SH-SY5Y (cell line): ENCODE measurements at regions not wholly inside any gene's neighbourhood (a gene's known extent, or its start where the extent isn't known, plus 50 kb on each side); places are given as distances from the start of the nearest gene placed in this dataset.
A peak's percentile ranks its signal among the peaks of the same experiment; 100 is the strongest.

Source experiments
- GATA2 ChIP-seq: IDR thresholded peaks from 2 replicates; pipeline ENCODE4 v1.6.1; 2011; ENCODE audit warnings: mild to moderate bottlenecking, low read depth, low read length
- GATA3 ChIP-seq: IDR thresholded peaks from 2 replicates; pipeline ENCODE4 v1.6.1; 2011; ENCODE audit warnings: low read depth, mild to moderate bottlenecking, low read length, moderate library complexity

DNA sequence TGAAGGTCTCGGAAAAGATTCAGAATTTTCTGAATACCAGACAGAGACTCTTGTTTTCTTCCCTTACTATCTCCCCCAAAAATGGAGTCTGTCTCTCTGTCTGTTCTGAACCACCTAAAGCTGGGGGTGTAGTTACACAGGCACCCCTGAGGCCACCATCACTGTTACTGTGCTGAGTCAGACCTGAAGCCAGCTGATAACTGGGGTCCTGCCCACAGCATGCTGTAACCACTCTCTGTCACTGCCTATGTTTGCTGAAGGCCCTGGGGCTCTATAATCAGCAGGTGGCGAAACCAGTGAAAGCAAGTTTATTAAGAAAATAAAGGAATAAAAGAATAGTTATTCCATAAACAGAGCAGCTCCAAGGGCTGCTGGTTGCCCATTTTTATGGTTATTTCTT, 575.2 kb upstream of the POT1 start:
- no peak for TF ChIP-seq GATA3
- TF ChIP-seq GATA2: no peak

DNA sequence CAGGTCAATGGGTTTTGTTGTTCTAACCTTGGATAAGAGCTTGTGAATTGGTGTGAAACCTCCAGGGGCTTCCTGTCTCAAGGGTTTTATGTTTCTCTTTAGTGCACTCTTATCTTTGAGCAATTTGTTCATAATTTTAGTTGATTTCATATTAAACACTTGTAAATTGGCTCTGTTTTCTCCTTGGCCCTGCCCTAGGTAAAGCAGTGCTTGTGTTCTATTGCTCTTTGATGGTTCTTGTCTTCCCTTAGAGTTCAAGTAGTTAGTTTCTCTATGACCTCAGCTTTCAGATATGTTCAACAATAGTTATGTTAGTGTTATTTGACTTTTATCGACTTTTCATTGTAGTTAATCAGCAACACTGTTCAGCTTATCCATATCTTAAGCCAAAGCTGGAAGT, 566.4 kb upstream of the POT1 start:
- TF ChIP-seq GATA2 (no peak), GATA3 (no peak)

DNA sequence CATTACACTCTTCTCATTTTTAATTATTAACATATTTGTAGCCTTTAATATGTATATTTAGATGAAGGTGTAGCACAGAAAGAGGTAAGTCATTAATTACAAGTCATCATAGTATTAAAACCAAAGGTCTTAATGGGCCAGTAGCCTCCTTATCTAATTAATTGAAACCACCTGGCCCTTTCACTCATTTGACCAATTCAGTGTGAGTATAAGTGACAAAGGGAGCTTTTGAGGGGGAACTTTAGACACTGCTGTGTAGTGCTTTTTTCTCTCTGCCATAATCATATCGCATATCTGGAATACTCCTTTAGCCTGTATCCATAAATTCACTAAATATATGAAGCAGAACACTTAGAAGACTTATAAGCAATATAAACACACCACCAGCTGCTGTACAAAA, 562.9 kb upstream of the POT1 start:
- TF ChIP-seq GATA3: no peak
- TF ChIP-seq GATA2: no peak

DNA sequence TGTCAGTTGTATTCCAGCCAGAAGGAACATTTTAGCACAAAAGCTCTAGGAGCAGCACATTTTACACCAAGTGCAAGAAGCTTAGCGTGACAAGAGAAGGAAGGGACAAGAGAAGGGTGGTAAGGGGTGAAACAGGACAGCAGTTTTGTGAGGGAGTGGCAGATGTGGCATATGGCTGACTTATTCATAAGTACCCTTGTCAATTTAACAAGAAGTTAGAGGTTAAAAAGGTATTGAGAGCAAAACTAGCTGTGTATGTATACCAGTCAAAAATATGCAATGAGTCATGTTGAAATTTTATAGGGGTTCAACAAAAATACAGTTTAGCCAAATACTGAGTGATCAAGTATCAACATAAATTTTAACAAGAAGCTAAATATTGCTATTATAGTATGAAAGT, 561.5 kb upstream of the POT1 start:
- TF ChIP-seq GATA3: no peak
- TF ChIP-seq GATA2: no peak

DNA sequence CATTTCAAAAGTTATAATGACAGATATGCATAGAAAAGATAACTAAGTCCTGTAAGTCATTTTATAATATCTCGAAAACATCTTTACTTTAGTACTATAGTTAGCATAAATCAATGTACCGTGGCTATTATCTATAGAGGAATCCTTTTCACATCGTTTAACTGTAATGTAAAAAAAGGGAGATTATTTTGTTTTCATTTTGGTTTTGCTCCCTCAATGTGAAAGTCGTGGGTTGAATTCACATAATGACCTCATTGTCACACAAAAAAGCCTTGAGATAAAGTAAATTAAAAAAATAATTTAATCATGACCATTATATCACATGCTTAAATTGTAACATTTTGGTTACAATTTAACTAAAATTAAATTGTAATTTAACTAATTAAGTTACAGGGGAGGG, 560.5 kb upstream of the POT1 start:
- TF ChIP-seq GATA3 (no peak), GATA2 (no peak)

DNA sequence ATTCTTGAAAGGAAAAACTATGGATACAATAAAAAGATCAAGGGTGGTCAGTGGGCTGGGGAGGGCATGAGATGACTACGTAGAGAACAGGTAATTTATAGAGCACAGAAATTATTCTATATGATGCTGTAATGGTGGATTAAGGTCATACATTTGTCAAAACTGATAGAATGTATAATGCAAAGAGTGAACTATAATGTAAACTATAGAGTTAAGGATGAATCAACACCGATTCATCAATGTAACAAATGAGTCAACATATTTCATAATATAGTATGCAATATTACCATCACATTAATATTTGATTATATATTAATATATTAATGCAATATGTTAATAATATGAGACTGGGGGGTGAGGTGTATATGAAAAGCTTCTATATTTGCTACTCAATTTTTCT, 555.6 kb upstream of the POT1 start:
- TF ChIP-seq GATA3: no peak
- no peak for TF ChIP-seq GATA2

DNA sequence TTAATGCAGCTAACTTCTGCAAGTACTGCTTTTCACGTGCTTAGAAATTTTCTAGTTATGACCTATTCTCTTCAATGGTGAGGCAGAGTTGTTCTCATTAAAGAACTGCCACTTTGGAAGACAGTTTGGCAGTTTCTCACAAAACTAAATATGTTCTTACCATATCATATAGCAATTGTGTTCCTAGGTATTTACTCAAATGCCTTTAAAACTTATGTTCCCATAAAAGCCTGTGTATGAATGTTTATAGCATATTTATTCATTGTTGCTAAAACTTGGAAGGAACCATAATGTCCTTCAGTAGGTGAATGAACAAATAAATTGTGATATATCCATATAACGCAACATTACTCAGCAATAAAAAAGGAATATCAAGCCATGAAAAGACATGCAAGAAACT, 555.1 kb upstream of the POT1 start:
- TF ChIP-seq GATA2: no peak
- TF ChIP-seq GATA3: no peak

DNA sequence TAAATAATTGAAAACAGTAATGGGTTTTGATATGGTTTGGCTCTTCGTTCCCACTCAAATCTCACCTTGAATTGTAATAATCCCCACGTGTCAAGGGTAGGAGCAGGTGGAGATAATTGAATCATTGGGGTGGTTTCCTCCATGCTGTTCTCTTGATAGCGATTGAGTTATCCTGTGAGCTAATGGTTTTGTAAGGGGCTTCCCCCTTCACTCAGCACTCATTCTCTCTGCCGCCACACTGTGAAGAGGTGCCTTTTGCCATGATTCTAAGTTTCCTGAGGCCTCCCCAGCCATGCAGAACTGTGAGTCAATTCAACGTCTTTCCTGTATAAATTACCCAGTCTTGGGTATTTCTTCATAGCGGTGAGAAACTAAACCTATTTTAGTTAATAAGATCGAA, 551.7 kb upstream of the POT1 start:
- TF ChIP-seq GATA3 (no peak), GATA2 (no peak)

DNA sequence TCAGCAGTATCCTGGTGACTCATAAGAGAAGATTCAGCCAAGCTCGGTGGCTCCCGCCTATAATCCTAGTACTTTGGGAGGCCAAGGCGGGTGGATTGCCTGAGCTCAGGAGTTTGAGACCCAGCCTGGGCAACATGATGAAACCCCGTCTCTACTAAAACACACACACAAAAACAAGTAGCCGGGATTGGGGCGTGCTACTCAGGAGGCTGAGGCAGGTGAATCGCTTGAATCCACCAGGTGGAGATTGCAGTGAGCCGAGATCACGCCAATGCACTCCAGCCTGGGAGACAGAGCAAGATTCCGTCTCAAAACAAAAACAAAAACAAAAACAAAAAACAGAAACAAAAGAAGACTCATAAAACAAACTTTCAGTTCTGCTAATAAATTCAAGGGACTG, 551.1 kb upstream of the POT1 start:
- TF ChIP-seq GATA2 (no peak), GATA3 (no peak)

DNA sequence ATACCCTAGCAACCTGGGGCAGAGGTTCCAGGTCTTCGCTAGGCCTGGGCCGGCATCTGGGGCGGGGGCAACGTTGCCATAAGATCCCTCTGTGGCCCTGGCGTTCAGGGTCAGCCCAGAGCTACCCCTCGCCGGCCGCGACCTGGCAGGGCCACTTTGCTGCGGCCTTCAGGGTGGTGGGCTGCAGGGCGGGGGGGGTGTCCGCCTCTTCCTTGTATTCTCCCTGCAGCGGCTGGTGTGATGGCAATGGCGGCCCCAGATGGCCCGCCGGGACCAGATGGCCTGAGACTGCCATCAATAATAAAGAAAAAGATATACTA, 539.2 kb upstream of the POT1 start:
- TF ChIP-seq GATA3 (no peak), GATA2 (no peak)

DNA sequence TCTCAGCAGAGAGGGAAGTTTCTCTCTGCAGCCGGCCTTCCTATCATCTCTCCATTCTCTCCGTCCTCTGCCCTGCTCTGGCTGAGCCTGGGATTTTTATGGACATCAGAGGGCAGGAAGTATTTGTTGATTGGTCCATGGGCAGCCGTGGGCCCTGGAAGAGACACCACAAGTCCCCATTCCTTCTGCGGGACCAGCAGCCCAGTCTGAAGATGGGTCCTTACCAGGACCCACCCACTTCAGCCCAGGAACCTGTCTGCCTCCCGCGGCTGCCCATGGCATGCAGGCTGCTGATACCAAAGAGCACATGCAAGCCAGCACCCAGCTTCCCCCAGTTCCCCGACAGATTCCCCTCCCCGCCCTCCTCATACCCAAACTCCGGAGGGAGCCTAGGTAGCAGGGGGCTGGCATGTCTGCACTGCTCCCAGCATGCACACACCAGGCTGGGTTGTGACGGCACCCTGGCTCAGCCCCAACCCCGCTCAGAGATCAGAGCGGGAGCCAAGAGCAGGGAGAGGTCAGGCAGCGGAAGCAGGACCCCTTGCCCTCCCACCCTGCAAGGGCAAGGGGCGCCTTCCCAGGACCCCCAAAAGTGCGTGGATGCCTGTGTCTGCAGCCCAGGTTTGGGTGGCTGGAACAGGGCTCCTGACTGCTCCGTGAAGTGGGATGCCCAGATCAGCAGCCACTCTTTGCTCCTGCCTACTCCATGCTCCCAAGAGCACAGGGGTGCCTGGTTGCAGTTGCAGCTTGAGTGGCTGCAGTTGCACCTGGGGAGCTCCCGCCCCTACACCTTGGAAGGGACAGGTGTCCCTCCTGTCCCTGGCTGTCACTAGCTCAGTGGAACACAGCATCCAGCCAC, 538.6 kb upstream of the POT1 start:
- TF ChIP-seq GATA3: no peak
- TF ChIP-seq GATA2: no peak

DNA sequence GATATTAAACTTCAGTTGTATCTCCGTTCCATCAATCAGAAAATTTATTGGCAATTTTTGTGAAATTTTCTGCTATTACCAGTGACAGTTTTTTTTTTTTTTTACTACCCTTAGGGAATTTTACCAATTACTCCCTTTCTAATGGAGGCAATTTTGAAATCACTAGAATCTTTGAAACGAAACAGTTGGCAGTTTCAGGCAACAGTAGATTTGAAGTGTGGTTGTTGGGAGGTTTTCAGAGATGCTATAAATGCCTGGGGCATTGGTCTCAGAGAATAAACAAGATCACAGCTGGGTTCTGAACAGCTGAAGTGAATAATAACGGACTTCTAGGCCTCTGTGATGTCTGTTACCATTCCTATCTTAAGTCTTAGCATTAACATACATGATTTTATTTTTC, 535.9 kb upstream of the POT1 start:
- TF ChIP-seq GATA3 (peak; percentile 81), GATA2 (peak; percentile 63)

DNA sequence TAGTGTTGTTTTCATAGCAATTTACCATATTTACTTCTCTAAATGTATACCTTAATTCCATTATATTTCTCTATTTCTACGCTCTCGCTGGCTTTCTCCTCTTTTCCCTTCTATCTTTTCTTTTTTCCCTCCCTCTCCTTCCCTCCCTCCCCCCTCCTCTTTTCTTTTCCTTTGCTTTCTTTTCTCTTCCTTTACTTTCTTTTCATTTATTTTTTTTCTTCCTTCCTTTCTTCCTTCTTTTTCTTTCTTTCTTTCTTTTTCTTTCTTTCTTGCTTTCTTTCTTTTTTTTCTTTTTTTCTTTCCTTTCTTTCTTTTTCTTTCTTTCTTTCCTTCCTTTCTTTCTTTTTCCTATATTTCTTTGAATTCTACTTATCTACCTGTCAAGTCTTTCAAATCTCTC, 533.0 kb upstream of the POT1 start:
- TF ChIP-seq GATA3 (no peak), GATA2 (no peak)

DNA sequence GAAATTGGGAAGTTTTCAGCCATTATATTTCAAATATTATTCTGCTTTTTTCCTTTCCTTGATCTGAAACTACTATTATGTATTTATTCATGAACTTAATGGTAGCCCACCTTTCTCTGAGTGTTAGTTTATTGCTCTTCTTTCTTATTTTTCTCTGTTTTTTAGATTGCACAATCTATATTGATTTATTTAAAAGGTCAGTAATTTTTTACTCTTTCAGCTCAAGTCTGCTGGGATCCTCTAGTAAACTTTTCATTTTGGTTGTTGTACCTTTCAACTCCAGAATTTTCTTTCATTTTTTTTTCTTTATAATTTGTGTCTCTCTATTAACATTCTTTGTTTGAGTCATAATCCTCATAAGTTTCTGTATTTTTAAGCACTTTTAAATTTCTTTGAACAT, 529.4 kb upstream of the POT1 start:
- no peak for TF ChIP-seq GATA3
- TF ChIP-seq GATA2: no peak

DNA sequence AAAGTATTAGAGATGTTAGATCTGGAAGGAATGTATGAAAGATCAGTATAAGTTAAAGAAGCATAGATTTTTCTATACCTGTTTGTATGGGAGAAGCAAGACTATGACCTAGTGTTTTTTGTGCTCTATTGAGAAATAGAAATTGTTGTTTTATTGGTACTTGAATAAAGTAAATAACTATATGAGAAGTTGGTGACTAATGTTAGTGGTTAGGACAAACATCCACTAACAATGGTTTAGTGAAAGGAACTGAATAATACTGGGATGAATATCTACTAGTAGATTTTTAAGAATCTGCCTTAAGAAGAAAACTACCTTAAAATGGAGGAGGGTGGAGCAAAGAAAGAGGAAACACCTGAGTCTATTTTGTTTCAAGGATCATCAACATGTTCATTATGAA, 521.1 kb upstream of the POT1 start:
- no peak for TF ChIP-seq GATA3
- no peak for TF ChIP-seq GATA2

DNA sequence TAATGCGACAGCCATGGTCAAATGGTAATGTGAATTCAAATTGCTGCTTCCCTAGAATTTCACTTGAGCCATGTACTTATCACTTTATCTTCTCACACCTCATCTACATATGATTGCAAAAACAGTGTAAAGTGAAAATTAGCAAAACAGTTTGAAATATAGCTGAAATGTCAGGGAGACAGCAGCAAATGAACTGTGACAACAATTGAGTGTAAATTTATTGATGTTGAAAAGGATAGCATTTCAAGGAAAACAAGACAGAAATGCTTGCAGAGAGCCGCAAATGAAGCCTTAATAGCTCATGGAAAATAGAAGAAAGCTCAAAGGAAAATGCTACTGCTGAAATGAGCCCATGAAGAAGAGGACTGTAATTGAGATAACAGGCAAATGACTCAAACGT, 516.2 kb upstream of the POT1 start:
- TF ChIP-seq GATA2 (no peak), GATA3 (no peak)
